ENCODE measurements at regions not wholly inside any gene's neighbourhood (a gene's known extent, or its start where the extent isn't known, plus 50 kb on each side); places are given as distances from the start of the nearest gene placed in this dataset.

DNA sequence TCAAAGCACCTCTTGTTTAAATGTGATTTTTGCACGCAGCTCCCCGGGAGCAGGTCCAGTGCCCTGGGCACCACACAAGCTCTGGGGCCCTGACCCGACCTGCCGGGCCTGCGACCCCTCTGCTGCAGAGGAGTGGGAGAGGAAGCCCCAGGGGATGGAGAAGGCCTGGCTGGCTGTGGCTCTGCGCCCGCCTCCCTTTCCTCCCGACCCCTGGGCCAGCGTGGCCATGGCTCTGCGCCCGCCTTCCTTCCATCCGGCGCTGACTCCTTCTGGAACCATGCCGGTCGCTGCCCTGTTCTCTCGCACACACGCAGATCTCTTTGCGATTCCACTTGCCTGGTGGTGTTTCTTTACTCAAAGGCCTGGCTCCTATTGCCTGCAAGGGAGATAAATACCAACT lies 166.5 kb upstream of the SALL3 start:
- 67 to 84% (median 79%) methylated on average over 18 of the region's 18 CpGs for WGBS, 4 donors
- Histone ChIP-seq H3K36me3 (no peaks in the 10 kb centered on the region), H3K27ac (no peak overlapping the region), H3K4me3 (no peak overlapping the region), H3K27me3 (peaks cover 0 to 32% (median 3%) of the 10 kb centered on the region in 9 donors), H3K4me1 (no peaks in the 10 kb centered on the region), H3K9me3 (no peaks in the 10 kb centered on the region)
- intact Hi-C loops (cut with DNase I), result no loop called here
- TF ChIP-seq, protein P1, sequence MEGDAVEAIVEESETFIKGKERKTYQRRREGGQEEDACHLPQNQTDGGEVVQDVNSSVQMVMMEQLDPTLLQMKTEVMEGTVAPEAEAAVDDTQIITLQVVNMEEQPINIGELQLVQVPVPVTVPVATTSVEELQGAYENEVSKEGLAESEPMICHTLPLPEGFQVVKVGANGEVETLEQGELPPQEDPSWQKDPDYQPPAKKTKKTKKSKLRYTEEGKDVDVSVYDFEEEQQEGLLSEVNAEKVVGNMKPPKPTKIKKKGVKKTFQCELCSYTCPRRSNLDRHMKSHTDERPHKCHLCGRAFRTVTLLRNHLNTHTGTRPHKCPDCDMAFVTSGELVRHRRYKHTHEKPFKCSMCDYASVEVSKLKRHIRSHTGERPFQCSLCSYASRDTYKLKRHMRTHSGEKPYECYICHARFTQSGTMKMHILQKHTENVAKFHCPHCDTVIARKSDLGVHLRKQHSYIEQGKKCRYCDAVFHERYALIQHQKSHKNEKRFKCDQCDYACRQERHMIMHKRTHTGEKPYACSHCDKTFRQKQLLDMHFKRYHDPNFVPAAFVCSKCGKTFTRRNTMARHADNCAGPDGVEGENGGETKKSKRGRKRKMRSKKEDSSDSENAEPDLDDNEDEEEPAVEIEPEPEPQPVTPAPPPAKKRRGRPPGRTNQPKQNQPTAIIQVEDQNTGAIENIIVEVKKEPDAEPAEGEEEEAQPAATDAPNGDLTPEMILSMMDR (IDR thresholded peaks at IDR 0.05), result no peak
- TF ChIP-seq POLR2A (IDR thresholded peaks at IDR 0.05), result no peak
- peak in 1 of 4 donors; percentile 11 for ATAC-seq
- no peak for DNase-seq

- Histone ChIP-seq H3K36me3 (no peaks in the 10 kb centered on the region), H3K27ac (no peak overlapping the region), H3K9me3 (no peaks in the 10 kb centered on the region), H3K4me1 (no peaks in the 10 kb centered on the region), H3K4me3 (peak overlapping the region in 2 of 12 donors; percentile 4 to 19), H3K27me3 (peaks cover 0 to 37% (median 4%) of the 10 kb centered on the region in 9 donors)
- 42 to 60% (median 49%) methylated on average over 24 of the region's 24 CpGs for WGBS, 4 donors
- ATAC-seq, result no peak
- intact Hi-C loops (cut with DNase I), result no loop called here
- no peak for DNase-seq
- TF ChIP-seq, protein P1 (IDR thresholded peaks at IDR 0.05), result no peak
- TF ChIP-seq POLR2A (IDR thresholded peaks at IDR 0.05), result no peak
Measured at GRCh38 chr18:78813936-78814710, 165.5 kb upstream of the SALL3 start.

DNA sequence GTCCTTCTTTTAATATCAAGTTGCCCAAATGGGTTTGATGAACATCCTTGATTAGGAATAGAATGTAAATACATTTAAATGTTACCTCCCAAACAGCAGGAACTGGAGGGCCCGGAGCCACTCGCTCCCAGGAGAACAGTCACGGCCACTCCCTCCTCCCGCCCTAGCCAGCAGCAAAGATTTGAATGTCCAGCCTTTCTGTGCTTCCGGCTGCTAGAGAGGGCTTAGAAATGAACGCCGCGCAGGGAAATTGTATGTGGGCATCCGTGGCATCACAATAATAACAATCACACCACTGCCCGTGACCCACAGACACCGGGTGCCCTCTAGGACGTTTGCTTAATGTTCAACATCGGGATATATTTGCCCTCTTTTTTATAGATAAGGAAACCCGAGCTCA lies 164.9 kb upstream of the SALL3 start:
- intact Hi-C loops (cut with DNase I), result no loop called here
- no peaks in the 10 kb centered on the region for H3K36me3 ChIP-seq
- no peaks in the 10 kb centered on the region for H3K4me1 ChIP-seq
- H3K27ac ChIP-seq, result no peak overlapping the region
- DNase-seq, result no peak
- H3K4me3 ChIP-seq, result peak overlapping the region in 2 of 12 donors; percentile 4 to 19
- H3K9me3 ChIP-seq, result no peaks in the 10 kb centered on the region
- TF ChIP-seq, protein P1 (IDR thresholded peaks at IDR 0.05), result no peak
- no peak for TF ChIP-seq POLR2A (IDR thresholded peaks at IDR 0.05)
- H3K27me3 ChIP-seq, result peaks cover 0 to 37% (median 4%) of the 10 kb centered on the region in 9 donors
- no peak for ATAC-seq
- 47 to 66% (median 49%) methylated on average over 14 of the region's 14 CpGs for WGBS, 4 donors

DNA sequence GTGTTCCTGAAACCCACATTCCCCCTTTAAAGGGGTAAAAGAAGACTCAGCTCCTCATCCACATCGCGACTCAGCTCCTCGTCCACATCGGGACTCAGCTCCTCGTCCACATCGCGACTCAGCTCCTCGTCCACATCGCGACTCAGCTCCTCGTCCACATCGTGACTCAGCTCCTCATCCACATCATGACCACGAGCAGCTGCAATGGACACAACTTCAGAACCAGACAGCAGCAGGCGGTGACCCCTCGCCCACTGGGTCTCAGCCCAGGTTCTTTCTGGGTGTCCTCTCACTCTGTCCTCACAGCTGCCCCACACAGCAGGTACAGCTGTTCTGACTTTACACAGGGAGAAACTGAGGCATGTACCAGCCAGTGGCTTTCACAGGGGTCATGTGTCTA lies 163.5 kb upstream of the SALL3 start:
- no peaks in the 10 kb centered on the region for H3K9me3 ChIP-seq
- H3K27ac ChIP-seq, result no peak overlapping the region
- no peaks in the 10 kb centered on the region for H3K4me1 ChIP-seq
- peaks cover 0 to 37% (median 6%) of the 10 kb centered on the region in 9 donors for H3K27me3 ChIP-seq
- H3K36me3 ChIP-seq, result no peaks in the 10 kb centered on the region
- DNase-seq (no peak), ATAC-seq (no peak)
- WGBS, 4 donors, result 82 to 91% (median 87%) methylated on average over 15 of the region's 15 CpGs
- intact Hi-C loops (cut with DNase I), result no loop called here
- peak overlapping the region in 1 of 12 donors; percentile 10 for H3K4me3 ChIP-seq
- no peak for TF ChIP-seq POLR2A (IDR thresholded peaks at IDR 0.05)
- TF ChIP-seq, protein P1 (IDR thresholded peaks at IDR 0.05), result no peak

All from heart left ventricle (tissue), 16 donors.